Skin of body (tissue), 1 donor: ENCODE measurements at regions not wholly inside any gene's neighbourhood (a gene's known extent, or its start where the extent isn't known, plus 50 kb on each side); places are given as distances from the start of the nearest gene placed in this dataset.

Source experiments
- DNase-seq: peaks from one replicate; lab custom pipeline; 2025; lab: John Stamatoyannopoulos, UW

GRCh38 chr2:191607096-191607495, 70.8 kb upstream of the NABP1 start:
- no peak for DNase-seq

GRCh38 chr2:191610756-191611155, 67.2 kb upstream of the NABP1 start:
- DNase-seq: no peak

GRCh38 chr2:191611614-191612013, 66.3 kb upstream of the NABP1 start:
- no peak for DNase-seq

GRCh38 chr2:191612496-191612895, 65.4 kb upstream of the NABP1 start:
- no peak for DNase-seq

GRCh38 chr2:191614759-191615158, 63.2 kb upstream of the NABP1 start:
- DNase-seq: no peak

GRCh38 chr2:191615596-191615995, 62.3 kb upstream of the NABP1 start:
- no peak for DNase-seq

GRCh38 chr2:191617575-191617974, 60.4 kb upstream of the NABP1 start:
- no peak for DNase-seq

- DNase-seq: no peak
Observed at GRCh38 chr2:191618046-191618780, 59.7 kb upstream of the NABP1 start.

- no peak for DNase-seq
Observed at GRCh38 chr2:191618786-191619185, 59.1 kb upstream of the NABP1 start.

- DNase-seq: no peak
Observed at GRCh38 chr2:191620144-191620543, 57.8 kb upstream of the NABP1 start.

- no peak for DNase-seq
Observed at GRCh38 chr2:191622374-191623320, 55.3 kb upstream of the NABP1 start.

GRCh38 chr2:191625016-191625415, 52.9 kb upstream of the NABP1 start:
- DNase-seq: no peak

GRCh38 chr2:191625446-191625845, 52.5 kb upstream of the NABP1 start:
- no peak for DNase-seq

- DNase-seq: no peak
Observed at GRCh38 chr2:191626497-191627151, 51.3 kb upstream of the NABP1 start.

- no peak for DNase-seq
Observed at GRCh38 chr2:191627518-191627917, 50.4 kb upstream of the NABP1 start.
